HepG2 (cell line): ENCODE measurements at regions not wholly inside any gene's neighbourhood (a gene's known extent, or its start where the extent isn't known, plus 50 kb on each side); places are given as distances from the start of the nearest gene placed in this dataset.
A peak's percentile ranks its signal among the peaks of the same experiment; 100 is the strongest.

Experiments used
- CBX5 ChIP-seq: sonication (generic); formaldehyde crosslinking; IDR thresholded peaks from 2 replicates; pipeline ENCODE4 v1.4.0; 2020; ENCODE audit warnings: missing genetic modification reagents, borderline replicate concordance
- CHD4 ChIP-seq: fragments of 200-600 bp; sonication (generic); IDR thresholded peaks from 2 replicates; pipeline ENCODE4 v1.7.0; 2017; ENCODE audit warnings: mild to moderate bottlenecking, low read length, borderline replicate concordance
- FOXK1 ChIP-seq: sonication (generic); formaldehyde crosslinking; IDR thresholded peaks from 2 replicates; pipeline ENCODE4 v1.4.0; 2020; ENCODE audit warnings: low read depth, missing genetic modification reagents, borderline replicate concordance
- JARID2 ChIP-seq: sonication (generic); formaldehyde crosslinking; IDR thresholded peaks from 2 replicates; pipeline ENCODE4 v1.8.1; 2023; ENCODE audit warnings: missing genetic modification reagents, inconsistent platforms; ENCODE audit not compliant: insufficient replicate concordance
- KDM2A ChIP-seq: sonication (generic); formaldehyde crosslinking; IDR thresholded peaks from 2 replicates; pipeline ENCODE4 v1.4.0; 2020; ENCODE audit warnings: low read depth, missing genetic modification reagents, borderline replicate concordance
- MXD1 ChIP-seq: sonication (generic); formaldehyde crosslinking; IDR thresholded peaks from 2 replicates; pipeline ENCODE4 v1.4.0; 2020; ENCODE audit warnings: mild to moderate bottlenecking, missing genetic modification reagents
- NONO ChIP-seq, 2 experiments: fragments of 450-650 bp in 1 of 2; sonication (generic) in 1 of 2; formaldehyde crosslinking in 1 of 2; IDR thresholded peaks in 1 of 2; conservative IDR thresholded peaks in 1 of 2; 2 replicates each; pipeline versions ENCODE4 v1.6.1 to v1.8.0; 2017 to 2022; ENCODE audit warnings: mild to moderate bottlenecking in 1 of 2, missing genetic modification reagents in 1 of 2, moderate library complexity in 1 of 2
- PHB2 ChIP-seq: fragments of 450-650 bp; IDR thresholded peaks from 2 replicates; pipeline ENCODE4 v1.6.1; 2018; ENCODE audit not compliant: partially characterized antibody
- PRMT3 ChIP-seq: sonication (generic); formaldehyde crosslinking; IDR thresholded peaks from 2 replicates; pipeline ENCODE4 v1.8.1; 2022; ENCODE audit warnings: low read depth, mild to moderate bottlenecking, moderate library complexity, missing genetic modification reagents, borderline replicate concordance
- RELA ChIP-seq: sonication (generic); formaldehyde crosslinking; IDR thresholded peaks from 2 replicates; pipeline ENCODE4 v1.4.0; 2020; ENCODE audit warnings: missing genetic modification reagents
- THAP11 ChIP-seq: IDR thresholded peaks from 2 replicates; pipeline ENCODE4 v1.6.1; 2016; ENCODE audit warnings: missing biosample characterization, missing genetic modification reagents
- XRCC5 ChIP-seq: fragments of 200-400 bp; formaldehyde crosslinking; optimal IDR thresholded peaks from 2 replicates; pipeline ENCODE3; 2017; ENCODE audit warnings: mild to moderate bottlenecking, low read length
- ZC3H4 ChIP-seq: sonication (generic); formaldehyde crosslinking; IDR thresholded peaks from 2 replicates; pipeline ENCODE4 v1.4.0; 2020; ENCODE audit warnings: missing genetic modification reagents, borderline replicate concordance
- ZMAT3 ChIP-seq: sonication (generic); formaldehyde crosslinking; conservative IDR thresholded peaks from 2 replicates; pipeline ENCODE4 v1.7.0; 2021; ENCODE audit warnings: missing genetic modification reagents
- ZNF253 ChIP-seq: sonication (generic); formaldehyde crosslinking; IDR thresholded peaks from 2 replicates; pipeline ENCODE4 v1.8.0; 2022; ENCODE audit warnings: mild to moderate bottlenecking, missing genetic modification reagents, borderline replicate concordance
- ZNF451 ChIP-seq: sonication (generic); formaldehyde crosslinking; IDR thresholded peaks from 2 replicates; pipeline ENCODE4 v1.5.0; 2020; ENCODE audit warnings: mild to moderate bottlenecking, missing genetic modification reagents
- ZNF549 ChIP-seq: sonication (generic); formaldehyde crosslinking; IDR thresholded peaks from 2 replicates; pipeline ENCODE4 v1.5.0; 2020; ENCODE audit warnings: missing genetic modification reagents
- ZNF619 ChIP-seq: sonication (generic); formaldehyde crosslinking; IDR thresholded peaks from 2 replicates; pipeline ENCODE4 v1.4.0; 2020; ENCODE audit warnings: mild to moderate bottlenecking, missing genetic modification reagents
- ZNF792 ChIP-seq: IDR thresholded peaks from 2 replicates; pipeline ENCODE4 v1.6.1; 2016
- TF ChIP-seq, protein P1 (sequence below): sonication (generic); formaldehyde crosslinking; IDR thresholded peaks from 2 replicates; pipeline ENCODE4 v1.4.0; 2020; ENCODE audit warnings: missing genetic modification reagents
- TF ChIP-seq, protein P2 (sequence below): sonication (generic); formaldehyde crosslinking; IDR thresholded peaks from 2 replicates; pipeline ENCODE4 v1.4.0; 2020; ENCODE audit warnings: missing genetic modification reagents

- peak; percentile 95 for TF ChIP-seq ZNF792
- TF ChIP-seq, protein P1, sequence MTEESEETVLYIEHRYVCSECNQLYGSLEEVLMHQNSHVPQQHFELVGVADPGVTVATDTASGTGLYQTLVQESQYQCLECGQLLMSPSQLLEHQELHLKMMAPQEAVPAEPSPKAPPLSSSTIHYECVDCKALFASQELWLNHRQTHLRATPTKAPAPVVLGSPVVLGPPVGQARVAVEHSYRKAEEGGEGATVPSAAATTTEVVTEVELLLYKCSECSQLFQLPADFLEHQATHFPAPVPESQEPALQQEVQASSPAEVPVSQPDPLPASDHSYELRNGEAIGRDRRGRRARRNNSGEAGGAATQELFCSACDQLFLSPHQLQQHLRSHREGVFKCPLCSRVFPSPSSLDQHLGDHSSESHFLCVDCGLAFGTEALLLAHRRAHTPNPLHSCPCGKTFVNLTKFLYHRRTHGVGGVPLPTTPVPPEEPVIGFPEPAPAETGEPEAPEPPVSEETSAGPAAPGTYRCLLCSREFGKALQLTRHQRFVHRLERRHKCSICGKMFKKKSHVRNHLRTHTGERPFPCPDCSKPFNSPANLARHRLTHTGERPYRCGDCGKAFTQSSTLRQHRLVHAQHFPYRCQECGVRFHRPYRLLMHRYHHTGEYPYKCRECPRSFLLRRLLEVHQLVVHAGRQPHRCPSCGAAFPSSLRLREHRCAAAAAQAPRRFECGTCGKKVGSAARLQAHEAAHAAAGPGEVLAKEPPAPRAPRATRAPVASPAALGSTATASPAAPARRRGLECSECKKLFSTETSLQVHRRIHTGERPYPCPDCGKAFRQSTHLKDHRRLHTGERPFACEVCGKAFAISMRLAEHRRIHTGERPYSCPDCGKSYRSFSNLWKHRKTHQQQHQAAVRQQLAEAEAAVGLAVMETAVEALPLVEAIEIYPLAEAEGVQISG (CRISPR knock-in tag): peak; percentile 96
- peak; percentile 91 for TF ChIP-seq CBX5 (CRISPR knock-in tag)
- TF ChIP-seq ZNF619 (CRISPR knock-in tag): no peak
- TF ChIP-seq ZC3H4 (CRISPR knock-in tag): no peak
- TF ChIP-seq THAP11 (CRISPR knock-in tag): peak; percentile 85
- peak; percentile 83; the same call in 1 of the 2 replicates for TF ChIP-seq FOXK1 (CRISPR knock-in tag)
- no peak for TF ChIP-seq PHB2
- TF ChIP-seq XRCC5: peak; percentile 13
- TF ChIP-seq JARID2: no peak
- TF ChIP-seq MXD1 (CRISPR knock-in tag): no peak
- TF ChIP-seq RELA (CRISPR knock-in tag): no peak; the same call in 1 of the 2 replicates
- no peak for TF ChIP-seq ZNF253 (CRISPR knock-in tag)
- TF ChIP-seq KDM2A (CRISPR knock-in tag): peak; percentile 32; the same call in 1 of the 2 replicates
- TF ChIP-seq ZMAT3: peak; percentile 86
- TF ChIP-seq, protein P2, sequence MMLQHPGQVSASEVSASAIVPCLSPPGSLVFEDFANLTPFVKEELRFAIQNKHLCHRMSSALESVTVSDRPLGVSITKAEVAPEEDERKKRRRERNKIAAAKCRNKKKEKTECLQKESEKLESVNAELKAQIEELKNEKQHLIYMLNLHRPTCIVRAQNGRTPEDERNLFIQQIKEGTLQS (CRISPR knock-in tag): peak; percentile 87
- TF ChIP-seq ZNF549 (CRISPR knock-in tag): no peak; the same call in 1 of the 2 replicates
- no peak for TF ChIP-seq NONO (IDR thresholded peaks at IDR 0.05)
- TF ChIP-seq NONO (CRISPR knock-in tag; conservative IDR thresholded peaks at IDR 0.05): peak; percentile 87; the same call in 1 of the 2 replicates
- TF ChIP-seq PRMT3 (CRISPR knock-in tag): no peak
- peak; percentile 94; the same call in 1 of the 2 replicates for TF ChIP-seq CHD4
- 0 out of 2 replicates have a peak, but pooled peaks have one; percentile 71 for TF ChIP-seq ZNF451 (CRISPR knock-in tag)
Observed at GRCh38 chr2:190809139-190809764, 71.4 kb upstream of the GLS start (continued).
